ENCODE measurements at regions not wholly inside any gene's neighbourhood (a gene's known extent, or its start where the extent isn't known, plus 50 kb on each side); places are given as distances from the start of the nearest gene placed in this dataset.

- no peak for DNase-seq
These were observed 245.4 kb upstream of the SPTLC3 start for GRCh38 chr20:12763406-12763805.

- DNase-seq: no peak
These were observed 244.7 kb upstream of the SPTLC3 start for GRCh38 chr20:12764053-12764452.

DNA sequence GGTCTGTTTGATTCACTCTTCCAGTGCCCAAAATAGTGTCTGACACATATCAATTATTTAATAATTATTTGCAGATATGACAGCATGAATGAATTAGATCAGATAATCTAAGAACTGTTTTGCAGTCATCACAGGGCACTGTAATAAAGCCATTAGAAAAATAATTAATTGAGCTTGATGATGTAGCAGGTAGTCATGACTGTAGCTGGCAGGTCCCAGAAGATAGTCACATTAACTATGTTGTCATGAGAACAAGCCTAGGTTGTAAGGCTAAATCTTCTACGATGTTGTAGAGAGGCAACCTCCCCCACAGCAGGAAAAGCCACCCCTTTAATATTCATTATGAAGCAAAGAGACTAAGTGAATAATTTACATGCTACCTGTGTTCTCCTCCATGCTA lies 243.9 kb upstream of the SPTLC3 start:
- no peak for DNase-seq

DNA sequence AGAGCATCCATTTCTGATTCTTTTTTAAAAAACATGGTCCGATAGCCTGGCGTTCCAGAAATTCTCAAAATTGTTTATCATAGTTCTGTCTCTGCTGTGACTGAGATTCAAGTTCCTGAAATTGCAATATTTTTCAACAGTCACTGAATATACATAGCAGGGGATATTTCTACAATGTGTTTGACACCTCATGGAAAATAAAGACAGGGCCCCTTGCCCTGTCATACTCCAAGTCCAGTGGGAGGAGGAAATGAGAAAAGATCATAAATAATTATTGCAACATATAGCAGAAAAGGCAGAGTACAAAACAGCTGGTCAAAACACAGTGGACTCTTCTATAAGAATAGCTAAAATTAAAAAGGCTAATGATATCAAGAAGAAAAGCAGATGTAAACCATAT lies 234.8 kb upstream of the SPTLC3 start:
- DNase-seq: no peak

GRCh38 chr20:12775041-12775440 lies 233.7 kb upstream of the SPTLC3 start:
- no peak for DNase-seq

- DNase-seq: no peak
These were observed 231.8 kb upstream of the SPTLC3 start for GRCh38 chr20:12777016-12777415.

DNA sequence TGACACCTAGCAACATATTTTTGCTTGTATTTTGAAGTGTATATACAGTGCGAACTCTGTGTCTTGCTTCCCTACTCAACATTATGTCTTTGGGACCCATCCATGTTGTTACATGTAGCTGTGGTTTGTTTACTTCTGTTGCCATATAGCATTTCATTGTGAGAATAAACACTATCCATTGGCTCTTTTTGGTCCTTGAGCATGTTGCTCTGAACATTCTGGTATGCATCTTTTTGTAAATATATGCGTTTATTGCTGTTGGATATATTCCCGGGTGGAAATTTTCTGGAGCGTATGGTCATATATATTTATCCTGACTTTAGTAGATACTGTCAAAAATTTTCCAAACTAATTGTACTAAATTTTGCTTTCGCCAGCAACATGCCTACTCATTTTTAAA lies 222.5 kb upstream of the SPTLC3 start:
- DNase-seq: no peak

DNA sequence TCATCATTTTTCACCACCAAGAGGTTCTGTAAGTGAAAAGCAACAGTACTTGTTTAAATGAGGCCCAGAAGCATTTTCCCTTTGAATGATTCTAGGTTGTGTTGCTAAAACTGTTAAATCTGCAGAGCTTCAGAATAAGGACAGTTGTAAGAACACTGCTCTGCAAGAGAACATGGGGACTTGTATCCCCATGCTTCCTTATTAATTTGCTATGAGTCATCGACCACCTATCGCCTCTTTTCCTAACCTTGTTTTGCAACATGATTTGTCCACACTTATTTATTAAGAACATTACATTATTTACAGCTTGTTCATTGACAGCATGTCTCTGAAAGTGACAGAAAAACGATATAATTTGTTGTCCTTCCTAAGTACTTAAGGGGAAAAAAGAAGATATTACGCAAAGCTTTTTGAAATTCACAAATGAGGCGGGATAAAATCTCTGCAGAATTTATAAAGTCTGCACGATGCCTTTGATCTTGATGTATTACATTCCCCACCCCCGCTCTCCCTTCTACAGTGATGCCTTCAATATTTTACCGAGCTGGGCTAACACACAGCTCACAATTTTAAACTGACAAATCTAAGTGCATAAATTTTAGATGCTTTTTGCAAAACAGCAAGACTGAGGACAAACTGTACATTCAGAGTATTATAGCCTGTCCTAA lies 220.0 kb upstream of the SPTLC3 start:
- no peak for DNase-seq

DNA sequence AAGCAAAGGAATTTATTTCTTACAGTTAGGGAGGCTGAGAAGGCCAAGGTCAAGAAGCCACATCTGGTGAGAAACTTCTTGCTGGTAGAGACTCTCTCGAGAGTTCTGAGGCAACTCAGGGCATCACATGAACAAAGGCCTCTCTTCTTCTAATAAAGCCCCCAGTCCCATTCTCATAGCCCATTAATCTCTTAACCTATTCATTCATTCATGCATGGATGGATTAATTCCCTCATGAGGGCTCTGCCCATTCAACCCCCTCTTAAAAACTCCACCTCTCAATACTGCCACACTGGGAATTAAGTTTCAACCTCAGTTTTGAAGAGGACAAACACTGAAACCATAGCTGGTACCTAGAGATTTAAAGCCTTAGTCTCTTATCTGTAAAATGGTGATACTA lies 217.9 kb upstream of the SPTLC3 start:
- DNase-seq: no peak

DNA sequence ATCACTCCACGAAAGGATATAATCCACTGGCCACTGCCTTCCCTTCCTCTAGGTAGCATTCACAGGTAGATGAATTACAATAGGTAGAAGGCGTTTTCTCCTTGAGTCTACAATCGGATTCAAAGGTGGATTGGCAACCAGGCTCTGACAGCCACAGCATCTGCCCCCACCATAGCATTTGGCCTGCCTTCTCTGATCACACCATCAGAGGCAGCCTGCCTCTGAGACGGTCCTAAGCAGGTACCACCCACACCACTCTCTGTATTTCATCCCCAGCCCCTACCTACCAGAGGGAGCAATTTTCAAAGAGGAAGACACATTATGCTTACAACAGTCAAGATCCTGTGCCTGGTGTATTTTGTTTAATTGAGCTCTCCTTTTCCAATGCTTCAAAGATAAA lies 210.5 kb upstream of the SPTLC3 start:
- DNase-seq: no peak

DNA sequence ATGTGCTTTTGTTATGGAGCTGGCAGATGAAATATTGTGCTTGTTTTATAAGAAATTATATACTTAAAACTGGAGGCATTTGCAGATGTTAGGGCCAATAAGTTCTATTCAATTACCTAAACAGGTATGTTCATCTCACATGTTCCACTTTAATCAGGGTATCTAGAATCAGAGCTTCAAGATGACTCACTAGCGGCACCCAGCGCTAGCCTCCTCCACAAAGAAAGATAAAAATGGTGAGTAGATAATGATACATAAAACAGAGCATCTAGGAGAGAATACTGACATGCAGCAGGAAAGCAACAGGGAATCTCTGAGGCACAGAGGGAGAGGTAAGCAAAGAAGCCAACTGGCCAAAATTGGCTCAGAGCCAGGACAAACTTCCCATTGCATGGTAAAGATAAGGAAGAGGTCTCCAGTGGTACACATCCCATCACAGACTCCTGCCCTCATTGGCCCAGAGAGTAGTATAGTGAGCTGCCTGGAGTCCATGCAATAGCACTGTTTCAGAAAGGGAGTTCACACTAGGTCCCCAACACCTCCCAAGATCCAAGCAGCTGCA lies 200.7 kb upstream of the SPTLC3 start:
- no peak for DNase-seq

DNA sequence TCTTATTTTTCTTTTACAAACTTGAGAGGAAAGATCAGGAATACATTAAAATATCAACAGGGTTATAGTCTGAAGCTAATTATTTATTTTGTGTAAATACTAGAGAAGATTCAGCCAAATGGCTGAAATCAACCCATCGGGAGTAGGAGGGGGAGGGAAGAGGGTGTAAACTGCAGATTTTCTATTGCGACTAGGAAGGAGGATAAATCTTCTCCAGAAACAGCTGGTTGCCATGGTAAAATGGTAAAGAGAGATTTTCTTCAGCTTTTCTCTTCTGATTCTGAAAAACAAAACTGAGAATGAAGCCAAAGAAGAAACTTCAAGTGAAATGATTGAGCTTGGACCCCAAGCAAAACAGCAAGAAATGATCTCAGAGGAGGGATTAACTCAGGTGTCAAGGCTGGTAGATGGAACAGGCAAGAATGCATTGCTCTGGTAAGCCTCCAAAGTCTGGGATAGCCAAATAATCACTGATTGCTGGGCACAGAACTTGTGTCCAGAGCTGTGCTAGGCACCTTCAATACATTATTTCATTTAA lies 193.5 kb upstream of the SPTLC3 start:
- DNase-seq: no peak

GRCh38 chr20:12815778-12816408 lies 192.9 kb upstream of the SPTLC3 start:
- DNase-seq: no peak

DNA sequence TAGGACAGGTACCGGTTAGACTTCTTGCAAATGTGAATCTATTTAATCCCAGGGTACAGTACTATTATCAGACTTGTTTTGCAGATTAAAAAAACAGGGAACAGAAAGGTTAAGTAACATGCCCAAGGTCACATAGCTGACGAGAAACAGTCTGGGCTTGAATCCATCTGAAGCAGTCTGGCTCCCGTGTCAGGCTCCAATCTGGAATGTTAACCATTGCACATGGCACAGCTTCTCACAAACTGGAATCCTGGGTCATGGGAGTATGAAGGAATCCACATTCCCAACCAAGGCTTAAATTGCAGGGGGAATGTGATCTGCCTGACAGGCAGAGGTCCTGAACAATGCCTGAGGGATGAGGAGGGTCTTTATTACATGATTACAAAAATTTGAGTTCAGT lies 187.5 kb upstream of the SPTLC3 start:
- no peak for DNase-seq

GRCh38 chr20:12823734-12824133 lies 185.0 kb upstream of the SPTLC3 start:
- no peak for DNase-seq

GRCh38 chr20:12824328-12825225 lies 184.2 kb upstream of the SPTLC3 start:
- no peak for DNase-seq

GRCh38 chr20:12825226-12825595 lies 183.6 kb upstream of the SPTLC3 start:
- DNase-seq: no peak

GRCh38 chr20:12827816-12828385 lies 180.9 kb upstream of the SPTLC3 start:
- DNase-seq: no peak

GRCh38 chr20:12829170-12829569 lies 179.6 kb upstream of the SPTLC3 start:
- no peak for DNase-seq

GRCh38 chr20:12833861-12834260 lies 174.9 kb upstream of the SPTLC3 start:
- DNase-seq: no peak

DNA sequence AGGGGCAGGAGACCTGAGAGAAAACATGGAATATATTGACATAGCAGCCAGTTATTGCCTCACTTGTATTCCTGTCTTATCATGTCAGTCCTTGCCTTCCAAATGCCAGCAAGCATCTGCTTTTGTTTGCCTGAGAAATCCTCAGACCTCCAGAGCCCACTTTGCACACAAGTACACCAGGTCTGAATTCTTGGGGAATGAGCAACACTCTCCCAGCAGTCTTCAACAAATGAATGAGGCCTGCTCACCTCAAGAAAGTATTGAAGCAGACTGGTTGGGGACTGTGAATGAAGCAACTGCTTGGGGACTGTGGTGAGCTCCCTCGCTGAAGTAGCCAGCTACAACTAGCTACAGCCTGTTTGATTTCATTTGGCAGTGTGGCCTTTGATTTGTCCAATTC lies 172.8 kb upstream of the SPTLC3 start:
- DNase-seq: no peak

GRCh38 chr20:12837646-12838045 lies 171.1 kb upstream of the SPTLC3 start:
- DNase-seq: no peak

DNA sequence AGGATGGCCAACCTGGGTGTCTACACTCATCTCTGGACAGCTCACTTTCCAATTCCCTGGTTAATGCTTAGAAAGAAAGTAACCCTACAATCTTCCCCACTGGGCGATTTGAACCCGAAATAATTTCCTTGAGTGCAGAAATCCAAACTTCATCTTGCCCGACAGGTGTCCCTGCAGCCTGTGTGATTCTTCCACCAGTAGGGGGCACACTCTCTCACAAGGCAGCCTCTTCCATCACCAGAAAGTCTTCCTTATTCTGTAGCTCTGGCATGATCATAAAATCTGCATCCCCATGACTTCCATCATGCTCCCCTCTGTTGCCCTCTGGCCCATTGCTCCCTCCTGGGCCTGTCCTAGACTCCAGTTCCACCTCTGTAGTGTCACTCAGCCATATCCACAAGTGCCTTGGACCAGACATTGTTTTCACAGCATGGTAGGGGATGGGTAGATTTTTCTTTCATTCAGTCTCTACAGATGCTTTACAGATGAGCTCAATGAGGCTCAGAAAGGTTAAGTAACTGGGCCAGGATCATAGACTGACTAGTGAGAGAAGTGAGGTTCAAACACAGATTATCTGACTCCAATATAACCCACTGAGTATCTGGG lies 170.4 kb upstream of the SPTLC3 start:
- DNase-seq: no peak
